Activated naive CD4-positive, alpha-beta T cell treated with anti-CD3 and anti-CD28 coated beads, Interleukin-2, amount 50 U/mL, for 16 hours (primary cell): ENCODE measurements at regions not wholly inside any gene's neighbourhood (a gene's known extent, or its start where the extent isn't known, plus 50 kb on each side); places are given as distances from the start of the nearest gene placed in this dataset.
"Not testable (repeated sequence)": the region's sequence is repeated elsewhere in the genome, so short reads cannot be mapped to it uniquely, and the experiment has no call there.

Experiments
- DNase-seq: peaks from one replicate; pipeline ENCODE4 v3.0.0-alpha.2; 2020

- no peak for DNase-seq
These were observed 157.1 kb upstream of the C16orf82 start for GRCh38 chr16:26909623-26910022.

- DNase-seq = no peak
These were observed 155.3 kb upstream of the C16orf82 start for GRCh38 chr16:26911436-26911835.

GRCh38 chr16:26913851-26914250 lies 152.9 kb upstream of the C16orf82 start:
- DNase-seq = no peak

- DNase-seq = no peak
These were observed 135.7 kb upstream of the C16orf82 start for GRCh38 chr16:26930786-26931581.

- DNase-seq = no peak
These were observed 116.1 kb upstream of the C16orf82 start for GRCh38 chr16:26950636-26951035.

- no peak for DNase-seq
These were observed 114.8 kb upstream of the C16orf82 start for GRCh38 chr16:26951950-26952349.

GRCh38 chr16:26952411-26952810 lies 114.3 kb upstream of the C16orf82 start:
- DNase-seq = no peak

- no peak for DNase-seq
These were observed 109.4 kb upstream of the C16orf82 start for GRCh38 chr16:26957283-26957859.

GRCh38 chr16:26959416-26960009 lies 107.2 kb upstream of the C16orf82 start:
- no peak for DNase-seq

GRCh38 chr16:26961459-26961858 lies 105.3 kb upstream of the C16orf82 start:
- DNase-seq = no peak

- DNase-seq = peak; percentile 14
These were observed 103.6 kb upstream of the C16orf82 start for GRCh38 chr16:26963109-26963508.

- no peak for DNase-seq
These were observed 97.0 kb upstream of the C16orf82 start for GRCh38 chr16:26969589-26970231.

GRCh38 chr16:26970292-26970691 lies 96.4 kb upstream of the C16orf82 start:
- no peak for DNase-seq

GRCh38 chr16:26976873-26977272 lies 89.9 kb upstream of the C16orf82 start:
- no peak for DNase-seq

- DNase-seq = no peak
These were observed 85.3 kb upstream of the C16orf82 start for GRCh38 chr16:26981266-26981938.

- no peak for DNase-seq
These were observed 84.3 kb upstream of the C16orf82 start for GRCh38 chr16:26982422-26982821.

- DNase-seq = no peak
These were observed 83.3 kb upstream of the C16orf82 start for GRCh38 chr16:26983426-26983825.

- no peak for DNase-seq
These were observed 81.3 kb upstream of the C16orf82 start for GRCh38 chr16:26985100-26986065.

GRCh38 chr16:26987597-26988010 lies 79.1 kb upstream of the C16orf82 start:
- no peak for DNase-seq

- DNase-seq = no peak
These were observed 78.5 kb upstream of the C16orf82 start for GRCh38 chr16:26988186-26988585.

GRCh38 chr16:26990384-26991120 lies 76.2 kb upstream of the C16orf82 start:
- not testable (repeated sequence) for DNase-seq
